Type B pancreatic cell (in vitro differentiated cells): ENCODE measurements at regions not wholly inside any gene's neighbourhood (a gene's known extent, or its start where the extent isn't known, plus 50 kb on each side); places are given as distances from the start of the nearest gene placed in this dataset.

Source experiments
- DNase-seq: peaks from one replicate; pipeline ENCODE4 v3.0.0; 2021; ENCODE audit warnings: mixed read lengths; ENCODE audit not compliant: unreplicated experiment; ENCODE audit errors: extremely low spot score
- H3K27ac Mint-ChIP-seq: 2 replicates; pipeline ENCODE4 v1.8.0; 2021; ENCODE audit warnings: mild to moderate bottlenecking, mixed read lengths
- H3K27me3 Mint-ChIP-seq: 2 replicates; pipeline ENCODE4 v1.8.0; 2021; ENCODE audit warnings: mixed read lengths
- H3K36me3 Mint-ChIP-seq: 2 replicates; pipeline ENCODE4 v1.8.0; 2021; ENCODE audit warnings: mixed read lengths
- H3K4me1 Mint-ChIP-seq: one replicate; pipeline ENCODE4 v1.8.0; 2021; ENCODE audit warnings: mixed read lengths; ENCODE audit not compliant: unreplicated experiment
- H3K4me3 Mint-ChIP-seq: 2 replicates; pipeline ENCODE4 v1.8.0; 2021; ENCODE audit warnings: mild to moderate bottlenecking, mixed read lengths
- H3K9me3 Mint-ChIP-seq: 2 replicates; pipeline ENCODE4 v1.8.0; 2021; ENCODE audit warnings: mixed read lengths
- TF ChIP-seq, protein P1 (sequence below): fragments of 200-600 bp; sonication (generic); conservative IDR thresholded peaks from 2 replicates; pipeline ENCODE4 v1.5.0; 2021; ENCODE audit warnings: antibody characterized with exemption, mild to moderate bottlenecking

GRCh38 chr1:61517345-61517744 lies 207.6 kb downstream of the TM2D1 start:
- Mint-ChIP-seq H3K9me3 (no peaks in the 10 kb centered on the region), H3K4me3 (no peak overlapping the region), H3K27ac (no peak overlapping the region), H3K27me3 (no peaks in the 10 kb centered on the region), H3K36me3 (no peaks in the 10 kb centered on the region), H3K4me1 (no peaks in the 10 kb centered on the region)
- DNase-seq: no peak
- TF ChIP-seq, protein P1, sequence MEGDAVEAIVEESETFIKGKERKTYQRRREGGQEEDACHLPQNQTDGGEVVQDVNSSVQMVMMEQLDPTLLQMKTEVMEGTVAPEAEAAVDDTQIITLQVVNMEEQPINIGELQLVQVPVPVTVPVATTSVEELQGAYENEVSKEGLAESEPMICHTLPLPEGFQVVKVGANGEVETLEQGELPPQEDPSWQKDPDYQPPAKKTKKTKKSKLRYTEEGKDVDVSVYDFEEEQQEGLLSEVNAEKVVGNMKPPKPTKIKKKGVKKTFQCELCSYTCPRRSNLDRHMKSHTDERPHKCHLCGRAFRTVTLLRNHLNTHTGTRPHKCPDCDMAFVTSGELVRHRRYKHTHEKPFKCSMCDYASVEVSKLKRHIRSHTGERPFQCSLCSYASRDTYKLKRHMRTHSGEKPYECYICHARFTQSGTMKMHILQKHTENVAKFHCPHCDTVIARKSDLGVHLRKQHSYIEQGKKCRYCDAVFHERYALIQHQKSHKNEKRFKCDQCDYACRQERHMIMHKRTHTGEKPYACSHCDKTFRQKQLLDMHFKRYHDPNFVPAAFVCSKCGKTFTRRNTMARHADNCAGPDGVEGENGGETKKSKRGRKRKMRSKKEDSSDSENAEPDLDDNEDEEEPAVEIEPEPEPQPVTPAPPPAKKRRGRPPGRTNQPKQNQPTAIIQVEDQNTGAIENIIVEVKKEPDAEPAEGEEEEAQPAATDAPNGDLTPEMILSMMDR: no peak

DNA sequence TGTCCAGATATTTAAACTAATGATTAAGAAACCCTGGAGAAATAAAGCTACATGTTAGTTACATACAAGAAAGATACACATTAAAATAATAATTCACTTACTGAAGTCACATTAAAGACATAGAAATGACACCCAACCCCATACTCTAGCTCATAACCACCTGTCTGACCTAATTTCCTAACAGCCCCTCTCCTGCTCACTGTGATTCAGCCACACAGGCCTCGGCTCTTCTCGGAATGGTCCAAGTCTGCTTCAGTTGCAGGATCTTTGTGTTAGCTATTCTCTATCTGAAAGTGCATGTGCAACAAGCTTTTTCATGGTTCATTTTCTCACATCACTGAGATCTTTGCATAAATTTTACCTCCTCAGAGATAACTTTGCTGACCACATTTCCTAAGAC lies 209.8 kb downstream of the TM2D1 start:
- TF ChIP-seq, protein P1: no peak
- H3K4me3 Mint-ChIP-seq: no peak overlapping the region
- H3K36me3 Mint-ChIP-seq: no peaks in the 10 kb centered on the region
- DNase-seq: no peak
- H3K9me3 Mint-ChIP-seq: no peaks in the 10 kb centered on the region
- no peaks in the 10 kb centered on the region for H3K4me1 Mint-ChIP-seq
- H3K27me3 Mint-ChIP-seq: no peaks in the 10 kb centered on the region
- H3K27ac Mint-ChIP-seq: no peak overlapping the region
